ENCODE measurements at regions not wholly inside any gene's neighbourhood (a gene's known extent, or its start where the extent isn't known, plus 50 kb on each side); places are given as distances from the start of the nearest gene placed in this dataset.
A peak's percentile ranks its signal among the peaks of the same experiment; 100 is the strongest.
"Not testable (repeated sequence)": the region's sequence is repeated elsewhere in the genome, so short reads cannot be mapped to it uniquely, and the experiment has no call there.

DNA sequence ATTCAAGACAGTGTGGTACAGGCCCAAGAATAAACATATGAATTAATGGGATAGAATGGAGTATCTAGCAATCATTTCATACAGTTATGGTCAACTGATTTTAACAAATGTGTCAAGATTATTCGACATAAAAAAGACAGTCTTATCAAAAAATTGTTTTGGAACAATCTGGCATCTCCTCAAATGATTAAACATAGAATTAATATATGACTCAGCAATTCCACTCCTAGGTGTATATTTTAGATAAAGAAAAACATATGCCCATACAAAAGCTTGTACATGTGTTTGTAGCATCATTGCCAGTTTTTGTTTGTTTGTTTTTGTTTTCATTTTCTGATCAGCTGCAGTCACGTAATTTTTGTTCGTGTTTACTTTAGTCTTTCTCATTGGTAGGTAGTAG, 1188.3 kb downstream of the BRINP3 start:
- no peak for DNase-seq

DNA sequence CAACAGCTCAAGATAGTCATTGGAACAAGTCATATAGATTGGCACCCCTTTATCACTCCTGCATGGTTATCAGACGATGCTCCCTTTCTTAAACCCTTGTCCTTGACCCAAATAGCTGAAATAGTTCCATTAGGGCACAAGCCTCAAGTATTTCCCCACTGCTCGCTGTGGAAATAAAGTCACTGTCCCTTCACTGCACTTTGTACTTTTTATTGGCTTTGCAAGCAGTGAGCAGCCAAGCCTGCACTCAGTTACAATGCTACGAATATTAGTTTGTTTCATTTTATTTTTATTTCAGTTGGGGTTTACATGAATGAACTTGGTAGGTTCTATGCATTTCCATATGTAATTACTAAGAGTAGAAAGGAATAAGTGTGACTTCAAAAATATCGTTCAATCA, 1176.4 kb downstream of the BRINP3 start:
- DNase-seq: no peak

DNA sequence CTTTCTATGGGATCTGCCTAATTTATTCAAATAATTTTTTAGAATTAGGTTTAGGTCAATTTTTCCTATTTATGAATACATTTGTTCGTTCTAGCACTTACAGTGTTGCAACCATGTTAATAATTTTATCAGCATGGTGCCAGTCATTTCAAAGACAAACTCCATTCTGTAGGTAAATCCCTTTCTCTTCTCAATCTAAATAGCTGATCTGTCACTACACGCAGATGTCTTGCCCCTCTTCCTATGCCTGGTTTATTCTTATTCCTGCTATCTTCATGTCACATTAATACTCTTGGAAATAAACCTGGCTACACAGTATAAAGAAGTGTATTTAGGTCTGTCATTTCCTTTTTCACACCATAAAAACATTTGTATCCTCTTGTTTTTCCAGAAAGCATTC, 1172.4 kb downstream of the BRINP3 start:
- DNase-seq: peak; percentile 23

DNA sequence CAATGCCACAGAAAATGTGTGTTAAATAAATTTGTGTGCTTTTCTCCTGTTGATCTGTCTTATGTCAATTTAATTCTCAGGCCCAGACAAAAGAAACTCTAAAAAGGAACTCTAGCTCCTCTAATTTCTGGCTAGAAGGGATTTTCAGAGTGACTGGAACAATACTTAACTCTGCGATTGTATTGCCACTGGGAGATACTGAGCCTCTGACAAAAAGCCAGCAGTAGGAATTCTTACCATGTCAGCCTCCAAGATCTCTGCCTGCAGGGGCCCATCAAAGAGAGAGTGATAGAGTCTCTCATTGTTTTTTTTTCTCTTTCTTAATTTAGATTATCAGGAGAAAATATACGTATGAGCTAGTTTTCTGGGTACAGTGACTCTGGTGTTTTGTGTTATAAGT, 1165.7 kb downstream of the BRINP3 start:
- DNase-seq: no peak

DNA sequence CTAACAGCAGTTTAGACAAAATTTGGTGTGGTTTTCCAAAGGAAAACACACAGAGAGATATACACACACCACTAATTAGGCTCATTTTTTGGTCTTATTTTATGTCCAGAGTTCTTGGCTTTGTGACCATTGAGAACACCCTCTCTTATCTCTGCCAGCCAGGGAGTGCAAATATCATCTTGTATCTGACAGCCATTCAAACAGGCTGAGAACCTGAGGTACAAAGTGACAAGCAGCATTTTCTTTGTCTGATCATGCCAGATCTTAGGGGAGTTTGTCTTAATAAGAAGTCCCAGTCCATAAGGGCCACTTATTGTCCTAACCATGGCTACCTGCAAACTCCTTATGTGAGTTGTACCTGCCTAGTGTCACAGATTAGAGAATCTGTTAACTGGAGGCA, 1165.2 kb downstream of the BRINP3 start:
- DNase-seq: no peak

DNA sequence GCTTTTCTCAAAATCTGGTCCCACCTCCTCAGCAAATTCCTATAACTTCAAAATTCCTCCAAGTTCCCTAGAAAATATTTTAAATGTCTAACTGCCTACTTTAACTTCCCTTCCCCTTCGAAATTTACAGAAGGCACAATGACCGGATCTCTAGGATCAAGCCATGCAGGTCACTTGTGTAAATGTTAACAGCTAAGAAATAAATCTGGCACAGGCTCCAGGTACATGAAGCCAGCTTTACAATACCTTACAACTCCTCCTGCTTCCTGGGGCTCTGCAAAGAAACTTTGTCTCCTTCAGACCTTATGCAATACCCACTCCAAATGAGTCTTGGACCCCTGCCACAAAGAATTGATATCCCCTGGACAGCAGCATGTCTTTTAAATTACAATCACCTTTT, 1164.2 kb downstream of the BRINP3 start:
- DNase-seq: peak; percentile 69

DNA sequence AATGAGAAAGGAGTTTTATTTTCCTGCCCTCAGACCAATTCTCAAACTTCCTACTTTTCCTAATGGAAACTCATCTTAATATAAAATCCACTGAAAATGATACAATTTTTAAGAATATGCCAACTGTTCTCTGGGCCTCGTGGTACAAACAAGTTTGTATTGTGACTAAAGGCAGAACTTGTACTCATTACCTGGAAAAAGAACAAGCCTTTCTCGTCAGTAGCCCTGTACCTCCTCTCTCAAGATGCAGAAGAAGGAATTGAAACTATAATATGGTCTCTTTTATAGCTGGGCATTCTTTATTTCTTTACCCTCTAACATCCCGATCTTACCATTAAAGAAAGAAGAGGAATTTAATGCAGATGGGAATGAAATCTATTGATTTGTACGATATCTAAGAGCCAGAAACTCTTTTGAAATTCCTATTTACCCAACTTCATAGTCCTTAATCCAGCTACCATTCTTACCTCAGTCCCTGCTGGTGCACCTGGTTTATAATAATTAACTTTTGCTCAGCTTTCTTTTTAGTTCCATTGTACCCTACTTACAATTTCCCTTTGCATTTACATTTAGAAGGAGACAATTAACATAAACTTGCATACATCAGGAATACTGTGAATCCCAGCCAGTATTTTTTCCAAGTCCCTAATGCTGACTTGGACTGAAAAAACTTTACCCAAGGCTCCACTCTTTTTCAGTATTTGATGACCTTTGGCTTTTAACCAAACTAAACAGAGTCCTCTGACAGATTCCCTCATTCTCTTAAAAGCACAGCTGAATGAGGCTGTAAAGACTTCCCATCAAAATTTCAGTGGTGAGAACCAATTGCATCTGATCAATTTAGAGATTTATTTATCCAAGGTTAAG, 1162.4 kb downstream of the BRINP3 start:
- no peak for DNase-seq

DNA sequence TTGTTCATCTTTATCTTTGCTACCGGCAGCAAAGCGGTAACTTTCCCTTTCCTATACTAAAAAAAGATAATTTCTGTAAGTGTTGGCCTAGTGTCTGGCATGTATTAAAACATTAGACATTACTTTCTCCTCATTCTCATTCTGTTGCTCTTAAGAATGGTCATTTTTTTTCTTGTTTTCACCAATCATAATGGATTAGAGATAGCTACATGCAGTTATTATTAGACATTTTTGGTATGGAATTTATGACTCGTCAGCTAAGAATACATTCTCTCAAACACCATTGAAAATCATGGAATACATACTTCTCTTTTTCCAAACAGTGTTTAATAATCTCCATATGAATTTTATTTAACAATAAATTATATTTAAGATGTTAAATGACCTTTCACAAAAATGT, 1154.6 kb downstream of the BRINP3 start:
- DNase-seq: no peak

DNA sequence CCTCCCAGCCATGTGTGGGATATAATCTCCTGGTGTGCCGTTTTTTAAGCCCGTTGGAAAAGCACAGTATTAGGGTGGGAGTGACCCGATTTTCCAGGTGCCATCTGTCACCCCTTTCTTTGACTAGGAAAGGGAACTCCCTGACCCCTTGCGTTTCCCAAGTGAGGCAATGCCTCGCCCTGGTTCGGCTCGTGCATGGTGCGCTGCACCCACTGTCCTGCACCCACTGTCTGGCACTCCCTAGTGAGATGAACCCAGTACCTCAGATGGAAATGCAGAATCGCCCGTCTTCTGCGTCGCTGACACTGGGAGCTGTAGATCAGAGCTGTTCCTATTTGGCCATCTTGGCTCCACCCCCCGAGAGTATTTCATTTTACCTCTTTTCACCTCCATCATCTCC, 1146.6 kb downstream of the BRINP3 start:
- not testable (repeated sequence) for DNase-seq

DNA sequence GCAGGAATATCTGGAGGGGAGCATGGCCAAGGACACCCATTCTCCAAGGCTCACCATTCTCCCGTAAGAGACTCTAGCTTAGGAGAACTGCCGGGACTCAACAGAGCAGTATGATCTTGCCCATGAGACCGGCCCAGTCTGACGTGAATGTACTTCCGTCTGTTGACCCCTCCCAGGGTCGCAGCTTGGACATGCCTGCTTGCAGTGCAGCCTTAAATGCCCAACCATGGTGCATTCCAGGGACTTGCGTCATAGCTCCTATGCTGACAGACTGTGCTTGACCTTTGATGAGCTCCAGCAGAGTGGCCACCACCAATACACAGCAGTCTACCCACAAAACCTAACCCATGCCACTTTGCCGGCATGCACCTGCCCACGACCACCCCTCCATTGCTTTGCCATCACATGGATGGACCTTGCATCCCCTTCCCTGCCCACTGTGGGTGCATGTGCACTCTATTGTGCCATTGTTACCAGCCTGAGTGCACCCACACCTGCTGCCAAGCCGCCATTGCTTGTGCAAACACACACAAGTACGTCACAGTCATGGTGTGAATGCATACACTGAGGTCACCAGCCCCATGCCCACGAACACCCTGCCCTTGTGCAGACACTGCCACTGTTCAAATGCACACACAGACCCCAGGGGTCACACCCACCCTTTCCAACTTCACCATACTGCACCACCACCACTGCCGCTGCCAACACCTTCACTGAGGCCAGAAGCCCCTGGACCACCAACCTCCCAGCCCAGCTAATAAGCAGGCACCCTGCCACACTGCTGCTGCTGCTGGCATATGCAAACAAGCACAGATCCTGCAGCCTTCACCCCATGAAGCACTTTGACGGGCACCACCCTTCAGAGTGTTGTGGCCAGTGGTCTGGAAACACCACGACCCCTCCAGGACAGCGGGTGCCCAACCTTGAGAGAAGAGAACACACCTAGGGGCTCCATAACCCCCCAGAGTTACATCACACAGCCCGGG, 1141.3 kb downstream of the BRINP3 start:
- DNase-seq: no peak

DNA sequence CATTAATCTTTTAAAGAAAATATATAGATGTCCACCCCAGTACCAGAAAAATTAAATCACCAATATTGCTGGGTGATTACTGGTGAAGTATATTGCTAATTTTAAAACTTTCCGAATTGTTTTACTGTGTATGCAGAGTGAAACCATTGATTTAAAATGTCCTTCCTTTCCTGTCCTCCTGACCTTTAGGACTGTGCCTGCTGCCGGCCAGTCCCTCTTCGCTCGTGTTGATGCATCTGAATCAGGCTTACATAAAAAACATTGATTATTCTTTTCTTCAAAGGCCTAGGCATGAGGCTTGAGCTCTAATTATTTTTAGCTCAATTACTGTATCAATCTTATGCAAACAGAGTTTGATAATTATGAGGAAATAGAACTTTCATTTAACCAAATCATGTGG, 1128.1 kb downstream of the BRINP3 start:
- no peak for DNase-seq

DNA sequence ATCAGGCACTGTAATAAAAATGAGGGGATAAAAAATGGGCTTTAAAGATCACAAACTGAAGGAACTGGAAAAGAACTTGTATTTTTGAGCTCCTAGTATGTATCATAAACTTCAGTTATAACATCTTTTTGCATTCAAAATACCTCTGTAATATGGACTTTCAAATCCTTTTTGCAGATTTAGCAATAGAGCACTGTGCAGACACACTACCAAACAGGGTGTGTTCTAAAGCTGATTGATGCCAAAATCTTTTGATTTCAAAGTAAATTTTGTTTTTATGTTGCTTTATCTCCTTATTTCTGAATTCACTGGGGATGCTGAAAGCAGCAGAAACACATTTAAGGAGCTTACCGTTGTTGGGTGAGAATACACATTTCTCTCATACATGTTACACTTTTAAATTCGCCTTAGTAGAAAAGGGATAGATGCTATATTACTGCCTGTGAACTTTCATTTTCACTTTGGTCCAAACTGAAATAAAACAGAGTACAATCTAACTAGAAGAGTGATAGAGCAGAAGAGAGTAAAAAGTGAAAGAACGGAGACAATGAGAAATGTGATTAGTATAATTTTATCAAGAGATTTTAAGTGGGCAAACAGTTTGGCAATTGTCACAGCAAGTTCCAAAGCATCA, 1126.6 kb downstream of the BRINP3 start:
- no peak for DNase-seq

DNA sequence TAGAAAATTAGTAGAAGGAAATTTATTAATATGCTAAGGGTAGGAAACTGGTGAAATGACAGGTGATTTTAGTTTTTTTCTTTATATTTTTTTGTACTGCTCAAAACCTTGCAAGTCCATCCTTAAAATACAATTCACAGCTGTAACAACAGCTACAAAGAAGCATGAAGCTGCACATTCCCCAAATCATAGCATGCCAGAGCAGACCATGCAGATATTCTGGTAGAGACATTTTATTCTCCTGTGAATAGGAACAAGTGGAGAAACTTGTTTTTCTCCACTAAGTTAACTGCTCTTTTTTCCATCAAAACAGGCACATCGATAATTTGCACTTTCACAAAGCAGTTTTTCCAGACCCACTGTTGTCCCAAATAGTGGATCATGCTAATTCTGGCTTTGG, 1125.7 kb downstream of the BRINP3 start:
- DNase-seq: no peak

DNA sequence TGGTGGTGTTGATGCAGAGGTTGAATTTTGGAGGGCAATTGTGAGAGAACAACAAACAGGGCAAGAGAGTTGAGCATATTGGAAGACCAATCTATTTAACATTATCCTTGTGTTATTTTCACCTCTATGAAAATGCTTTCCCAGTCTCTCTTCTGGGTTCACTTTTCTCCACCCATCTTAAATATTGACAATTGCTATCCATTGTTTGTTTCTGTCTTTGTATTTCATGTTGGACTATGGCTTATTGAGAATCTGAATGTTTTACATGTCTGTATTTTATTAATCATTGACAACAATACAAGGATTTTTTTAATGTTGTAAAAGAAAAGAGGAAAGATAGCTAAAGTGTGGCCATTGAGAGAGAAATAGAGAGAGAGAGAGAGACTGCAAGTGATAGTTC, 1121.5 kb downstream of the BRINP3 start:
- DNase-seq: peak; percentile 24

DNA sequence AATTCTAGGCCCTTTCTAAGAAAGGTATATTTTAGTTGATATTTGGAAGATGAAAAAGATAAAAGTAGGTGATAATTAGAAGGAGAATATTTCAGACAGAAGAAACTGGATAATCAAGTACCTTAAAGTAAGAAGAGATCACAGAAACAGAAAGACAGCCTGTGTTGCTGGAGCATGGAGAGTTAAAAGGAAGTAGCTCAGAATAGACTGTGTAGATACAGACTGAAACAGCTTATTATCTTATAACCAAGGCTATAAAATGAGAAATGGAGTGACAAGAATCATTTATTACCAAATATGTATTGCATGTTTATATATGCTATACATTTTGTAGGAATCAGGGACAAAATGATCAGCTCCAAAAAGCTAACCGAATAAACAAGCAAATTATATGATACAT, 1120.3 kb downstream of the BRINP3 start:
- DNase-seq: peak; percentile 92

DNA sequence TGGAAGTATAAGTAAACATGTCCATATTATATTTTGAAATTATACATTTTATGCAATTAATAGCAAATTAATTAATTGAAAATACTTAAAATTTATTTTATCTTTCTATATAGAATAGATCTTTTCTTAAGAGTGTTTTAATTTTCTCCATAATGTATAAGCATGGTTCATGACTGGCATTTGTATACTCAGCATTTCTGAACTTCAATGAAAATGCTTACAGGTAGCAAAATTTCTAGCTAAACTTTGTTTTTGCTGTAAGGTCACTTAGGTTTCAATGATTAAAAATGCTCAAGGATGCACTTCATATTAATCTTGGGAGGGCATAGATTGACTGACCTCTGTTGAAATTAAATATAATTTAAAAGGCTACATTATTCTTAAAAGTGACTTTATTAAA, 1108.1 kb downstream of the BRINP3 start:
- DNase-seq: no peak

DNA sequence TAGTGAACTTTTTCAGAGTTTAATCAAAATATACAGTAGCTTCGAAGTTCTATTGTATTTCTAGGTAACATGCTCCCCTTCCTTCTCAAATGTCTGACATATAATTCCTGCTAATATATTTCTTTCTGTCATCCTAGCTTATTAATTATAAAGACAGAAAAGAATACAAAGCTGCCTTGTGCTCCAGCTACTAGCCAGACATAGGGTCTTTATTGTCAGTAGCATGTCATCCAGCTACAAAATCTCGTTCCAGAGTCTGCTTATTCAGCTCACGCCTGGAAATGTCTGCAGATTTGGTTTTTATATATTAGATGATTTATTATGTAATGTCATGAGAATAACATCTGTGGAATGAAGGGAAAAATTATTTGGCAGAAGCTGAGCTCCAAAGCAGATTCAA, 1102.8 kb downstream of the BRINP3 start:
- DNase-seq: no peak

DNA sequence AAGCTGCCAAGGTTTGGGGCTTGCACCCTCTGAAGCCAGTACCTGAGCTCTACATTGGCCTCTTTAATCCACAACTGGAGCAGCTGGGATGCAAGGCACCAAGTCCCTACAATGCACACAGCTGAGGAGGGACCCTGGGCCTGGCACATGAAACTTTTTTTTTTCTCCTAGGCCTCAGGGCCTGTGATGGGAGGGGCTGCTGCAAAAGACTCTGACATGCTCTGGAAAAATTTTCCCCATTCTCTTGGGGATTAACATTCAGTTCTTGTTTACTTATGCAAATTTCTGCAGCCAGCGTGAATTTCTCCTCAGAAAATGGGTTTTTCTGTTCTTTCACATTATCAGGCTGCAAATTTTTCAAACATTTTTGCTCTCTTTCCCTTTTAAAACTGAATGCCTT, 1072.2 kb downstream of the BRINP3 start:
- DNase-seq: peak; percentile 45

DNA sequence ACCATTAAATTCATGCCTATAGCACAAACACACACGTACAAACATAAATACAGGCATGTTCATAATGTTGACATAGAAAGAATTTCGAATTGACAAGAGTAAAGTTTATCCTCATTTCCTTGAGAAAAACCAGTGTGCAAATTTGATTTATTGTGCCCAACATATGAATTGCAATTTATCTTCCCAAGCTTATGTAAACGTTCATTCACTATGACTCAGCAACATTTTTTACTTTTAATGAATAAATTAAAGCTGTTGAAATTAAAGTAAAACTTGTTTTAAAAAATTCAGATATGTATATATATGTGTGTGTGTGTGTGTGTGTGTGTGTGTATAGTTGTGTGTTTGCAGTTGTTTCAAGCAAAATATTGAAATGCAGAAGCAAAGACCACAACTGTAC, 1067.9 kb downstream of the BRINP3 start:
- DNase-seq: peak; percentile 26

DNA sequence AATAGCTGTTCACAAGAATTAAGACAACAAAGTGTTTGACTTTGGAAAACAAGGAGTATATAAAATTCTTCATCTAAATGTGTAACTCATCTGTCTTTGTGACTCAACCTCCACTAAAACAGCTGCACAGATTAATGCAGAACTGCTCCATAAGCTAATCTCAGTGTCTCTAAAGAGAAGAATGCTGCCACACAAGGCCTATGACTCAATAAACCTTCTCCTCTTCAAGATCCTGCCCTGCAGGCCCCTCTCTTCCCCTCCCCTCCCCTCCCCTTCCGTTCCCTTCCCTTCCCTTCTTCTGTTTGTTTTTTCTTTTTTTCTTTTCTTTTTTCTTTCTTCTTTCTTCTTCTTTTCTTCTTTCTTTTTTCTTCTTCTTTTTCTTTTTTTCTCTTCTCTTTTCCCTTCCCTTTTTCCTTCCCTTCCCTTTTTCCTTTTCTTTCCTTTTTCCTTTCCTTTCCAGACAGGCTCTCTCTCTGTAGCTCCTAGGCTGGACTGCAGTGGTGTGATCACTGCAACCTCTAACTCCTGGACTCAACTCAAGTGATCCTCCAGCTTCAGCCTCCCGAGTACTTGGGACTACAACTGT, 1052.8 kb downstream of the BRINP3 start:
- no peak for DNase-seq

DNA sequence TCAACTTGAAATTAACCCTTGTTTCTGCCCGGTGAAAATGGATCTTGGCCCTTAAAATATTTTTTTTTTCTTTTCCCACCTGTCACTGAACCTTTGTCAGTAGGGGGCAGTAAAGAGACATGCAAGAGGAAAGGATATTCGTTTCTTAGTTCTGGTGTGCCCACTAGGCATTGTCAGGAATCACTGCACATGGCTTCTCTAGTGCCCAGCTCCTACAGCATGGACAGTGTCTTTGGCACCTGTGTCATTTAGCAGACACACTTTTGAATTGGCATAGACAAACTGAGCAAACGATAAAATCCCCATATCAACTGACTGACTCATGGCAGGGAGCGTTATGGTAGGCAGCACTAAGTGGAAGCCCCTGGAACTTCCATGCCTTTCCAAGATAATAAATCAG, 1048.1 kb downstream of the BRINP3 start:
- DNase-seq: peak; percentile 87

DNA sequence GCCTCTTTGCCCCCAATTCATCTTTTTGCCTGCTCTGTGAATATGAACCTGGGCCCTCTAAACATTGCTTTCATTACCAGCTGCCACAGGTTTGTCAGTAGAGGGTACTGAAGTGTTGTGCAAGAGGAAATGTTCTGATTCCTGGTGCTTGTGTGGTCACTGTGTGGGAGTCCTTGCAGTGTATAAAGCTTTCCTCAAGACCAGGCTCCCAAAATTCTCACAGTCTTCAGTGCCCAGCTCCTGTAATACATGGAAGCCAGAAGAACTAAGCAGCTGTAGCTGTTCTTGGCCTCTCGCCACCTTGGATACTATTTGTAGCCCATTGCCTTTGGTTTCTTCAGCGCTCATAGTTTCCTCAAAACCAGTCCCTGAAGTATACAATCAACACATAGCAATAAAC, 1046.2 kb downstream of the BRINP3 start:
- DNase-seq: peak; percentile 51

DNA sequence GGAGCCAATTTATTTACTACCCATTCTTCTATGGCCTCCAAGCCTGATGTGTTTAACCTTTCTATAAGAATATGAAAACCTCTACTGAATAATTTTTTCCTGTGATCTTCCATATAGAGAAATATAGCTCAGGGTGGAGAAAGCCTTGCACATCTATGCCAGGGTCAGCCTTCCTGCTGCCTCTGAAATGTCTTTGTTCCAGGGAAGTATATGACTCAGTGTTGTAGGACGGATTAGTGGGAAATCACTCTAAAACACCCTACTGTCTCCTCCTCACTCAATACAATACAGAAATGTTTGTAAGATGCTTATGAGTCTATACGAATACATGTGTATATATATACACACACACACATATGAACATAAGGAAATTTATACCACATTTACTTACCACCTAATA, 1044.9 kb downstream of the BRINP3 start:
- DNase-seq: peak; percentile 45

All from NCI-H69 (cell line).